Ovary (tissue), 3 donors: ENCODE measurements at regions not wholly inside any gene's neighbourhood (a gene's known extent, or its start where the extent isn't known, plus 50 kb on each side); places are given as distances from the start of the nearest gene placed in this dataset.

Source experiments
- POLR2A ChIP-seq: fragments of 450-650 bp; IDR thresholded peaks from one replicate; pipeline ENCODE4 v1.6.1; 2017; ENCODE audit warnings: antibody characterized with exemption, mild to moderate bottlenecking, moderate library complexity
- TF ChIP-seq, protein P1 (sequence below), 3 donors: fragments of 450-650 bp in 2 of 3; fragments of 200-600 bp in 1 of 3; IDR thresholded peaks; one replicate each; pipeline versions ENCODE4 v1.5.1 to v1.8.0; 2016 to 2022; ENCODE audit warnings: antibody characterized with exemption in 3 of 3, mild to moderate bottlenecking in 1 of 3
- donor health status: DM: no; HTN: no; CAD: no.

DNA sequence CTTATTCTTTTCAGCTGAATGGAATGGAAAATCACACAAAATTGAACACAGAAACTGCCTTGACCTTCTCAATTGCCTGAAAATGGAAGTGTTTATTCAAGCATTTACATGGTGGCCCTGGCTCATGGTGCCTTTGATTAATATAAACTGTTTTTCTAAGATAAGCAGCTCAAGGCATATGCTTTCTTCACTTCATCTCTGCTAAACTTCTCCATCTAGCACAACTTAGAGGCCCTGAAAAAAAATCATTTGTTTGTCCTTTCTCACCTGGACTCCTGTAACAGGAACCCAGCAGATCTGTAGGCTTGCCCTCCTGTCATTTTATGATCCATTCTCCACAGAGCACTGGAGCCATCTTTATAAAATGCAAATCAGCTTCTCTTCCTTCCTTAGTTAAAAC, 117.5 kb upstream of the KRR1 start:
- TF ChIP-seq, protein P1, sequence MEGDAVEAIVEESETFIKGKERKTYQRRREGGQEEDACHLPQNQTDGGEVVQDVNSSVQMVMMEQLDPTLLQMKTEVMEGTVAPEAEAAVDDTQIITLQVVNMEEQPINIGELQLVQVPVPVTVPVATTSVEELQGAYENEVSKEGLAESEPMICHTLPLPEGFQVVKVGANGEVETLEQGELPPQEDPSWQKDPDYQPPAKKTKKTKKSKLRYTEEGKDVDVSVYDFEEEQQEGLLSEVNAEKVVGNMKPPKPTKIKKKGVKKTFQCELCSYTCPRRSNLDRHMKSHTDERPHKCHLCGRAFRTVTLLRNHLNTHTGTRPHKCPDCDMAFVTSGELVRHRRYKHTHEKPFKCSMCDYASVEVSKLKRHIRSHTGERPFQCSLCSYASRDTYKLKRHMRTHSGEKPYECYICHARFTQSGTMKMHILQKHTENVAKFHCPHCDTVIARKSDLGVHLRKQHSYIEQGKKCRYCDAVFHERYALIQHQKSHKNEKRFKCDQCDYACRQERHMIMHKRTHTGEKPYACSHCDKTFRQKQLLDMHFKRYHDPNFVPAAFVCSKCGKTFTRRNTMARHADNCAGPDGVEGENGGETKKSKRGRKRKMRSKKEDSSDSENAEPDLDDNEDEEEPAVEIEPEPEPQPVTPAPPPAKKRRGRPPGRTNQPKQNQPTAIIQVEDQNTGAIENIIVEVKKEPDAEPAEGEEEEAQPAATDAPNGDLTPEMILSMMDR (IDR thresholded peaks at IDR 0.05): no peak
- TF ChIP-seq POLR2A: no peak
